PC-9 (cell line): ENCODE measurements at regions not wholly inside any gene's neighbourhood (a gene's known extent, or its start where the extent isn't known, plus 50 kb on each side); places are given as distances from the start of the nearest gene placed in this dataset.

Experiments used
- EZH2 ChIP-seq: fragments of 200-600 bp; sonication (generic); IDR thresholded peaks from 2 replicates; pipeline ENCODE4 v1.8.0; 2017; ENCODE audit warnings: antibody characterized with exemption, low read depth
- TF ChIP-seq, protein P1 (sequence below): fragments of 200-600 bp; sonication (generic); conservative IDR thresholded peaks from 2 replicates; pipeline ENCODE4 v1.6.1; 2017; ENCODE audit warnings: mixed run types, antibody characterized with exemption, mild to moderate bottlenecking, moderate library complexity

DNA sequence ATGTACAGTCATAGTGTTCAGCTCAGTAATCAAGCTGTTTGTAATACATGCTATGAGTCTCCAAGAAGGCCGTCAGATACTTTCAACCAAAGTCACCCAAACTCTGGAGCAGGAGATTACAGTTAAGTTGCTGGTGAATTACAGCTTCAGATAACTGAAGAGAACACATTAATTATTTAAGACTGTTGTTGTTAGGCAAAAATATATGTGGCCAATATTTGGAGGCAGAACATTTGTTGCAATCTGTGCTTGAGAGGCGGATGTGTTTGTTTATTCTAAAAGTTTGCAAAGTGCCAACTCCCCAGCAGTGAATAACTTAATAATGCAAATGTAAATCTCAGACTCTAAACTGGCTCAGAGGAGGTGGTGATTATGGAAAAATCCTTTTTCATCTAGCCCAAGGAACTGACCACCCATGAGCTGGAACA lies 300.7 kb upstream of the TBX3 start:
- no peak for TF ChIP-seq EZH2
- TF ChIP-seq, protein P1, sequence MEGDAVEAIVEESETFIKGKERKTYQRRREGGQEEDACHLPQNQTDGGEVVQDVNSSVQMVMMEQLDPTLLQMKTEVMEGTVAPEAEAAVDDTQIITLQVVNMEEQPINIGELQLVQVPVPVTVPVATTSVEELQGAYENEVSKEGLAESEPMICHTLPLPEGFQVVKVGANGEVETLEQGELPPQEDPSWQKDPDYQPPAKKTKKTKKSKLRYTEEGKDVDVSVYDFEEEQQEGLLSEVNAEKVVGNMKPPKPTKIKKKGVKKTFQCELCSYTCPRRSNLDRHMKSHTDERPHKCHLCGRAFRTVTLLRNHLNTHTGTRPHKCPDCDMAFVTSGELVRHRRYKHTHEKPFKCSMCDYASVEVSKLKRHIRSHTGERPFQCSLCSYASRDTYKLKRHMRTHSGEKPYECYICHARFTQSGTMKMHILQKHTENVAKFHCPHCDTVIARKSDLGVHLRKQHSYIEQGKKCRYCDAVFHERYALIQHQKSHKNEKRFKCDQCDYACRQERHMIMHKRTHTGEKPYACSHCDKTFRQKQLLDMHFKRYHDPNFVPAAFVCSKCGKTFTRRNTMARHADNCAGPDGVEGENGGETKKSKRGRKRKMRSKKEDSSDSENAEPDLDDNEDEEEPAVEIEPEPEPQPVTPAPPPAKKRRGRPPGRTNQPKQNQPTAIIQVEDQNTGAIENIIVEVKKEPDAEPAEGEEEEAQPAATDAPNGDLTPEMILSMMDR: no peak
